Psoas muscle (tissue), 7 donors: ENCODE measurements at regions not wholly inside any gene's neighbourhood (a gene's known extent, or its start where the extent isn't known, plus 50 kb on each side); places are given as distances from the start of the nearest gene placed in this dataset.
A peak's percentile ranks its signal among the peaks of the same experiment; 100 is the strongest.

ENCODE experiments used
- ATAC-seq, 4 donors: fragments of 200-7000 bp; cut with Tn5 transposase; one replicate each; pipeline ENCODE4 v1.9.1; 2020; ENCODE audit warnings: moderate library complexity in 3 of 4, mild to moderate bottlenecking in 2 of 4
- DNase-seq, 2 donors: peaks; one replicate each; pipeline ENCODE4 v3.0.0-alpha.2; 2020
- H3K27ac ChIP-seq: fragments of 200-600 bp; one replicate; pipeline ENCODE4 v1.8.0; 2022
- H3K27me3 ChIP-seq, 3 donors: fragments of 200-600 bp in 1 of 3; one replicate each; pipeline versions ENCODE4 v1.6.1 to v1.8.0; 2013 to 2022; ENCODE audit warnings: low read length in 2 of 3, mild to moderate bottlenecking in 2 of 3, moderate library complexity in 1 of 3; ENCODE audit not compliant: insufficient read depth in 3 of 3
- H3K36me3 ChIP-seq, 2 donors: fragments of 200-600 bp in 1 of 2; one replicate each; pipeline versions ENCODE4 v1.6.1 to v1.8.0; 2013 to 2022; ENCODE audit warnings: low read depth in 1 of 2, mild to moderate bottlenecking in 1 of 2, moderate library complexity in 1 of 2; ENCODE audit not compliant: insufficient read depth in 1 of 2
- H3K4me1 ChIP-seq: fragments of 200-600 bp; one replicate; pipeline ENCODE4 v1.8.0; 2022
- H3K4me3 ChIP-seq: fragments of 200-600 bp; one replicate; pipeline ENCODE4 v1.8.0; 2022; ENCODE audit warnings: mild to moderate bottlenecking
- H3K9me3 ChIP-seq: fragments of 200-600 bp; one replicate; pipeline ENCODE4 v1.8.0; 2022
- WGBS, 3 donors: extraction: QIAGEN DNeasy Blood & Tissue Kit; methylation state at CpG; one replicate each; pipeline versions ENCODE4 v1.1.6 to v1.1.7; 2013; 5-methylcytosine and 5-hydroxymethylcytosine counted together
- intact Hi-C, 2 donors: fragments of 100-400 bp; cut with DNase I; formaldehyde crosslinking; loops; one replicate each; pipeline versions ENCODE4 v1.11.0 to v1.14.2; 2022
- TF ChIP-seq, protein P1 (sequence below): fragments of 200-600 bp; IDR thresholded peaks from one replicate; pipeline ENCODE4 v1.8.0; 2022; ENCODE audit warnings: antibody characterized with exemption
- donor health status: healthy with polysubstance abuse.
- donor health status: DM: no; HTN: no; CAD: no; lungs with moderate emphysema.
- donor health status: Bipolar disorder and iron deficiency.
- donor health status: healthy.
- donor health status: DM: yes; HTN: yes; CAD: no.
- donor health status: DM: no; HTN: no; CAD: no.
- donor health status: DM: yes; HTN: yes; CAD: no.

DNA sequence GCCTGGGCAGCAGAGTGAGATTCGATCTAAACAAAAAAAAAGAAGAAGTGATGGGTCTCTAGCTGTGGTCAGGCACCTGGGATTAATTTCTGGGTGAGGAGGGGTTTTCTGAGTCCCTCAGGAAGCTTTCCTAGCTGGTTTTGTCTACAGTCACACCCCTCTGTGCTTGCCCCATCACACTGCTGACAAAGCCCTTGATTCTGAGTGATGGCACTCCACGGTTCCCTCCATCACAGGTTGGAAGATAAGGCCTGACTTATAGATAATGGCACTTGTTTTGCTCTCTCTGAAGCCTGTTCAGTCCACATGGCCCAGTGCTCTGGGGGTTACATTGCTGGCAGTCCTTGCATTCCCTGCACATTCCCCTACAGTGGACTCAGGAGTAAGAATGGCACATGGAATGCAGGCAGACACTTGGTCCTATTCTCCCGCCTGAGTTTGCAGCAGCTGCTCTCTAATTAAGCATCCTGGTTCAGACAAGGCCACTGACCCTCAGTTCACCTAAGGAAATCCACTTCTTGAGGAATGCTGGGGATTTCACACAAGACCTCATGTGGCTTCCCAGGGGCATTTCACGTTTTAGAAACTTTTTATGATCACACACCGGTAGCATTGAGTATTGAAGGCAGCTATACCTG is 81.0 kb upstream of the NMNAT3 start:
- no peaks in the 10 kb centered on the region for H3K4me1 ChIP-seq
- ATAC-seq (peak in 3 of 4 donors; percentile 36 to 48 (median 39)), DNase-seq (no peak)
- TF ChIP-seq, protein P1, sequence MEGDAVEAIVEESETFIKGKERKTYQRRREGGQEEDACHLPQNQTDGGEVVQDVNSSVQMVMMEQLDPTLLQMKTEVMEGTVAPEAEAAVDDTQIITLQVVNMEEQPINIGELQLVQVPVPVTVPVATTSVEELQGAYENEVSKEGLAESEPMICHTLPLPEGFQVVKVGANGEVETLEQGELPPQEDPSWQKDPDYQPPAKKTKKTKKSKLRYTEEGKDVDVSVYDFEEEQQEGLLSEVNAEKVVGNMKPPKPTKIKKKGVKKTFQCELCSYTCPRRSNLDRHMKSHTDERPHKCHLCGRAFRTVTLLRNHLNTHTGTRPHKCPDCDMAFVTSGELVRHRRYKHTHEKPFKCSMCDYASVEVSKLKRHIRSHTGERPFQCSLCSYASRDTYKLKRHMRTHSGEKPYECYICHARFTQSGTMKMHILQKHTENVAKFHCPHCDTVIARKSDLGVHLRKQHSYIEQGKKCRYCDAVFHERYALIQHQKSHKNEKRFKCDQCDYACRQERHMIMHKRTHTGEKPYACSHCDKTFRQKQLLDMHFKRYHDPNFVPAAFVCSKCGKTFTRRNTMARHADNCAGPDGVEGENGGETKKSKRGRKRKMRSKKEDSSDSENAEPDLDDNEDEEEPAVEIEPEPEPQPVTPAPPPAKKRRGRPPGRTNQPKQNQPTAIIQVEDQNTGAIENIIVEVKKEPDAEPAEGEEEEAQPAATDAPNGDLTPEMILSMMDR: no peak
- no peaks in the 10 kb centered on the region for H3K27me3 ChIP-seq
- no peaks in the 10 kb centered on the region for H3K36me3 ChIP-seq
- intact Hi-C loops: no loop called here
- no peak overlapping the region for H3K4me3 ChIP-seq
- no peaks in the 10 kb centered on the region for H3K9me3 ChIP-seq
- 36 to 38% (median 37%) methylated on average over 5 of the region's 5 CpGs for WGBS, 3 donors
- H3K27ac ChIP-seq: no peak overlapping the region

DNA sequence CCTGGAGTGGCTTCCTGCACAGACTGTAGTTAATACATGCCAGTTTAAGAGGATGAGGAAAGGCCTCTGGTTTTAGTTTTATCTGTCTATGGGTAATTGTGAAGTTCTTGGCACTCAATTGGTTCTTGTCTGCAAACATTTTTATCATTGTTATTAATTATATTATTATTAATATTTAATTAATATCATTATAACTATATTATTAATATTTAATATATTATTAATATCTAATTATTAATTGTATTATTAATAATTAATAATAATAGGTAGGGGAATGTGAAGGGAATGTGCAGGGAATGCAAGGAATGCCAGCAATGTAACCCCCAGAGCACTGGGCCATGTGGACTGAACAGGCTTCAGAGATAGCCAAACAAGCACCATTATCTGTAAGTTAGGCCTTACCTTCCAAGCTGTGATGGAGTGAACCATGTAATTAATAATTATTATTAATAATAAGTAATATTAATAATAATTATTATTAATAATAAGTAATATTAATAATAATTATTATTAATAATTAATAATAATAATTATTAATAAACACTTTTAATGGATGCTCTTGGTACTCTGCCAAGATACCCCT is 79.8 kb upstream of the NMNAT3 start:
- Histone ChIP-seq H3K4me1 (no peaks in the 10 kb centered on the region), H3K27me3 (no peaks in the 10 kb centered on the region), H3K4me3 (no peak overlapping the region), H3K27ac (no peak overlapping the region), H3K9me3 (no peaks in the 10 kb centered on the region), H3K36me3 (no peaks in the 10 kb centered on the region)
- intact Hi-C loops: no loop called here
- ATAC-seq (no peak), DNase-seq (no peak)
- TF ChIP-seq, protein P1: no peak

GRCh38 chr3:139756529-139757103 is 78.8 kb upstream of the NMNAT3 start:
- H3K4me1 ChIP-seq: no peaks in the 10 kb centered on the region
- 93 to 99% (median 94%) methylated on average over 3 of the region's 3 CpGs for WGBS, 3 donors
- DNase-seq (no peak), ATAC-seq (no peak)
- H3K4me3 ChIP-seq: no peak overlapping the region
- intact Hi-C loops: no loop called here
- TF ChIP-seq, protein P1: no peak
- no peaks in the 10 kb centered on the region for H3K36me3 ChIP-seq
- no peaks in the 10 kb centered on the region for H3K9me3 ChIP-seq
- no peaks in the 10 kb centered on the region for H3K27me3 ChIP-seq
- no peak overlapping the region for H3K27ac ChIP-seq

- Histone ChIP-seq H3K27me3 (no peaks in the 10 kb centered on the region), H3K36me3 (no peaks in the 10 kb centered on the region), H3K27ac (no peak overlapping the region), H3K4me1 (no peaks in the 10 kb centered on the region), H3K9me3 (no peaks in the 10 kb centered on the region), H3K4me3 (no peak overlapping the region)
- ATAC-seq (no peak), DNase-seq (no peak)
- 85 to 94% (median 90%) methylated on average over 3 of the region's 3 CpGs for WGBS, 3 donors
- intact Hi-C loops: no loop called here
- TF ChIP-seq, protein P1: no peak
Measured at GRCh38 chr3:139755551-139755950, 77.8 kb upstream of the NMNAT3 start.
